Astrocyte (in vitro differentiated cells and primary cell): ENCODE measurements at regions not wholly inside any gene's neighbourhood (a gene's known extent, or its start where the extent isn't known, plus 50 kb on each side); places are given as distances from the start of the nearest gene placed in this dataset.
A peak's percentile ranks its signal among the peaks of the same experiment; 100 is the strongest.

Experiments
- DNase-seq: peaks from one replicate; pipeline ENCODE4 v3.0.0-alpha.2; 2010; ENCODE audit warnings: low read depth
- FAIRE-seq: peaks from 2 replicates; lab custom pipeline; 2011; peaks lifted over from hg19 to GRCh38; lab: Jason Lieb, UNC
- H2AFZ ChIP-seq: 2 replicates; pipeline ENCODE4 v1.6.0; 2012; ENCODE audit warnings: low read depth, low read length, inconsistent platforms
- H3K27ac ChIP-seq: 2 replicates; pipeline ENCODE4 v1.5.1; 2011; ENCODE audit warnings: low read depth, low read length, inconsistent platforms
- H3K27me3 ChIP-seq: 2 replicates; pipeline ENCODE4 v1.6.0; 2011; ENCODE audit warnings: low read length, inconsistent platforms; ENCODE audit not compliant: insufficient read depth
- H3K36me3 ChIP-seq: 2 replicates; pipeline ENCODE4 v1.5.1; 2011; ENCODE audit warnings: low read length, inconsistent platforms; ENCODE audit not compliant: insufficient read depth
- H3K4me1 ChIP-seq: 2 replicates; pipeline ENCODE4 v1.5.1; 2011; ENCODE audit warnings: low read length, inconsistent platforms; ENCODE audit not compliant: insufficient read depth
- H3K4me2 ChIP-seq: 2 replicates; pipeline ENCODE4 v1.6.0; 2012; ENCODE audit warnings: low read length, inconsistent platforms
- H3K4me3 ChIP-seq: 2 replicates; pipeline ENCODE4 v1.5.1; 2011; ENCODE audit warnings: low read depth, mild to moderate bottlenecking, low read length, inconsistent platforms; ENCODE audit not compliant: insufficient read depth
- H3K79me2 ChIP-seq: 2 replicates; pipeline ENCODE4 v1.6.0; 2012; ENCODE audit warnings: mild to moderate bottlenecking, low read length, inconsistent platforms; ENCODE audit not compliant: insufficient read depth
- H3K9ac ChIP-seq: 2 replicates; pipeline ENCODE4 v1.6.0; 2012; ENCODE audit warnings: mild to moderate bottlenecking, low read length, inconsistent platforms
- H3K9me3 ChIP-seq: 2 replicates; pipeline ENCODE4 v1.5.1; 2012; ENCODE audit warnings: low read depth, mild to moderate bottlenecking, low read length, inconsistent platforms; ENCODE audit not compliant: insufficient read depth
- H4K20me1 ChIP-seq: 2 replicates; pipeline ENCODE4 v1.6.0; 2012; ENCODE audit warnings: low read length, inconsistent platforms; ENCODE audit not compliant: insufficient read depth
- H3K27ac Mint-ChIP-seq: one replicate; pipeline ENCODE4 v1.8.0; 2021; ENCODE audit warnings: mild to moderate bottlenecking, mixed read lengths; ENCODE audit not compliant: unreplicated experiment
- H3K27me3 Mint-ChIP-seq: one replicate; pipeline ENCODE4 v1.8.0; 2021; ENCODE audit warnings: low read depth, mixed read lengths; ENCODE audit not compliant: unreplicated experiment
- H3K36me3 Mint-ChIP-seq: one replicate; pipeline ENCODE4 v1.8.0; 2021; ENCODE audit warnings: low read depth, mixed read lengths; ENCODE audit not compliant: unreplicated experiment
- H3K4me1 Mint-ChIP-seq: one replicate; pipeline ENCODE4 v1.8.0; 2021; ENCODE audit warnings: low read depth, mixed read lengths; ENCODE audit not compliant: unreplicated experiment
- H3K4me3 Mint-ChIP-seq: one replicate; pipeline ENCODE4 v1.8.0; 2021; ENCODE audit warnings: mild to moderate bottlenecking, moderate library complexity, mixed read lengths; ENCODE audit not compliant: unreplicated experiment
- H3K9me3 Mint-ChIP-seq: one replicate; pipeline ENCODE4 v1.8.0; 2021; ENCODE audit warnings: mild to moderate bottlenecking, mixed read lengths; ENCODE audit not compliant: unreplicated experiment
- EZH2 ChIP-seq: IDR thresholded peaks from 2 replicates; pipeline ENCODE4 v1.6.1; 2012; ENCODE audit warnings: mild to moderate bottlenecking, low read length, inconsistent platforms; ENCODE audit not compliant: insufficient read depth
- TF ChIP-seq, protein P1 (sequence below): IDR thresholded peaks from 2 replicates; pipeline ENCODE4 v1.5.1; 2011; ENCODE audit warnings: low read depth, mild to moderate bottlenecking, inconsistent platforms, low read length, moderate library complexity; ENCODE audit not compliant: insufficient read depth

DNA sequence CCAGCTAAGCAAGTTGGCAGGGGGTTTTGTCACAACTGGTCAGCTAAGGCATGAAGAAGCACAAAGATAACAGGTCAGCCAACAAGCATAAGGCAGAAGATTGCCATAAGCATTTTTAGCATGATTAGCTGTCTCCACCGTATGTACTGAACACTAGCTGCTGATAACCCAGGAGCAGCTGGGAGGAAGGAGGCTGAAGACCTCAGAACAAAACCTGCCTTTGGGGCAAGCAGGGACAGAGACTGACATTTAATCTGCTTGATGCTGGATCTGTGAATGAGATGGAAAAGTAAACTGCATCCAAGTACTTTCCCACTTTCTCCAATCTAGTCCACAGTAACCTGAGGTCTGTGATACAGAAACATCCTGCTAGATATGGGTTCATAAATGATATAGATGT is 353.0 kb upstream of the MAP3K7 start:
- H3K9me3 Mint-ChIP-seq, result no peaks in the 10 kb centered on the region
- Histone ChIP-seq H3K36me3 (no peaks in the 10 kb centered on the region), H3K79me2 (no peaks in the 10 kb centered on the region), H3K9me3 (no peaks in the 10 kb centered on the region), H3K27ac (no peak overlapping the region), H3K9ac (no peak overlapping the region), H3K27me3 (no peaks in the 10 kb centered on the region), H3K4me3 (no peak overlapping the region), H2AFZ (no peak overlapping the region), H3K4me2 (no peak overlapping the region), H3K4me1 (no peaks in the 10 kb centered on the region), H4K20me1 (no peaks in the 10 kb centered on the region)
- FAIRE-seq, result no peak
- no peak for TF ChIP-seq EZH2
- TF ChIP-seq, protein P1, sequence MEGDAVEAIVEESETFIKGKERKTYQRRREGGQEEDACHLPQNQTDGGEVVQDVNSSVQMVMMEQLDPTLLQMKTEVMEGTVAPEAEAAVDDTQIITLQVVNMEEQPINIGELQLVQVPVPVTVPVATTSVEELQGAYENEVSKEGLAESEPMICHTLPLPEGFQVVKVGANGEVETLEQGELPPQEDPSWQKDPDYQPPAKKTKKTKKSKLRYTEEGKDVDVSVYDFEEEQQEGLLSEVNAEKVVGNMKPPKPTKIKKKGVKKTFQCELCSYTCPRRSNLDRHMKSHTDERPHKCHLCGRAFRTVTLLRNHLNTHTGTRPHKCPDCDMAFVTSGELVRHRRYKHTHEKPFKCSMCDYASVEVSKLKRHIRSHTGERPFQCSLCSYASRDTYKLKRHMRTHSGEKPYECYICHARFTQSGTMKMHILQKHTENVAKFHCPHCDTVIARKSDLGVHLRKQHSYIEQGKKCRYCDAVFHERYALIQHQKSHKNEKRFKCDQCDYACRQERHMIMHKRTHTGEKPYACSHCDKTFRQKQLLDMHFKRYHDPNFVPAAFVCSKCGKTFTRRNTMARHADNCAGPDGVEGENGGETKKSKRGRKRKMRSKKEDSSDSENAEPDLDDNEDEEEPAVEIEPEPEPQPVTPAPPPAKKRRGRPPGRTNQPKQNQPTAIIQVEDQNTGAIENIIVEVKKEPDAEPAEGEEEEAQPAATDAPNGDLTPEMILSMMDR, result no peak
- H3K36me3 Mint-ChIP-seq, result no peaks in the 10 kb centered on the region
- no peak overlapping the region for H3K4me3 Mint-ChIP-seq
- no peak for DNase-seq
- peaks cover 11% of the 10 kb centered on the region for H3K4me1 Mint-ChIP-seq
- no peaks in the 10 kb centered on the region for H3K27me3 Mint-ChIP-seq
- H3K27ac Mint-ChIP-seq, result no peak overlapping the region

DNA sequence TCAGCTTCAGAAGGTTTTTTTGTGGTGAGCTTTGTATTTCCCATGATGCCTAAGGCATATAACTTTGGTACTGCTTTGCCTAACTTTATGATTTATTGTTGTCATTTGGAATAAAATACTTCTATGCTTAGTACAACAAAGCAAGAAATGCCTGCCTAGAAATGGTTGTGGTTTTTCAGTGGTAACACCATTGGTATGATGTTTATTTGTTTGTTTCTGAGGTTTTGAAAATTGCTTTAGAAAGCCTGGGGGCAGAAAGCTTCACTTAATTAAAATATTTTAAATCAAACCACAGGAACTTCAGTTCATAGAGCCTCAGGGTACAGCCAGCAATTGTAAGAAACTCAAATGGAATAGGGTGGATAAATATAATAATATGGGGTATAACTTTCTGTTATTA is 351.2 kb upstream of the MAP3K7 start:
- Histone ChIP-seq H3K4me2 (no peak overlapping the region), H3K4me1 (no peaks in the 10 kb centered on the region), H2AFZ (no peak overlapping the region), H3K9ac (no peak overlapping the region), H3K4me3 (no peak overlapping the region), H3K79me2 (no peaks in the 10 kb centered on the region), H3K27me3 (no peaks in the 10 kb centered on the region), H4K20me1 (no peaks in the 10 kb centered on the region), H3K36me3 (no peaks in the 10 kb centered on the region), H3K9me3 (no peaks in the 10 kb centered on the region), H3K27ac (no peak overlapping the region)
- Mint-ChIP-seq H3K4me1 (peaks cover 11% of the 10 kb centered on the region), H3K27ac (no peak overlapping the region), H3K36me3 (no peaks in the 10 kb centered on the region), H3K4me3 (no peak overlapping the region), H3K9me3 (no peaks in the 10 kb centered on the region), H3K27me3 (no peaks in the 10 kb centered on the region)
- DNase-seq (peak; percentile 10), FAIRE-seq (no peak)
- no peak for TF ChIP-seq EZH2
- TF ChIP-seq, protein P1, result no peak

DNA sequence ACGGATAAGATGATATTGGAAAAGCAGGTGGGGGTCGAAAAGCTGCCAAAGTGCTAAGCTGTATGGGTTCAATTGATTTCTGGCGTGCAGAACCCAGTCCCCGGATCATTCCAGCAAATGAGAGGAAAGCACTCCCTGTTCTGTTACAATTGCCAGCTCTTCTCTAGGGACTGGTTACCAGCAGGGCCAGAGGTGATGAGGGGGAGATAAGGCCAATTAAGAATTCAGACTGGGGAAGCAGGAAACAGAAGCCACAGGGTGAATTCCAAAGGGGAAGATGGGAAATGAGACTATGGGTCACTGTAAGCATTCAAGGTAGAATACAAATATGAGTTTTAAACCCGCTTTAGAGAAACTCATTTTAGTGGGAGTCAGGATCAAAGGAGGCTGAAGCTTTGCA is 349.4 kb upstream of the MAP3K7 start:
- no peaks in the 10 kb centered on the region for H3K4me1 ChIP-seq
- H4K20me1 ChIP-seq, result no peaks in the 10 kb centered on the region
- no peak overlapping the region for H3K4me3 ChIP-seq
- H3K27ac ChIP-seq, result no peak overlapping the region
- TF ChIP-seq EZH2, result no peak
- TF ChIP-seq, protein P1, result no peak
- Mint-ChIP-seq H3K36me3 (no peaks in the 10 kb centered on the region), H3K4me3 (no peak overlapping the region), H3K4me1 (peaks cover 8% of the 10 kb centered on the region), H3K9me3 (no peaks in the 10 kb centered on the region), H3K27ac (no peak overlapping the region), H3K27me3 (peaks cover 6% of the 10 kb centered on the region)
- no peak for FAIRE-seq
- no peaks in the 10 kb centered on the region for H3K9me3 ChIP-seq
- H3K4me2 ChIP-seq, result no peak overlapping the region
- no peak for DNase-seq
- H3K79me2 ChIP-seq, result no peaks in the 10 kb centered on the region
- H3K27me3 ChIP-seq, result no peaks in the 10 kb centered on the region
- no peak overlapping the region for H2AFZ ChIP-seq
- no peak overlapping the region for H3K9ac ChIP-seq
- no peaks in the 10 kb centered on the region for H3K36me3 ChIP-seq
